GM12892 (cell line): ENCODE measurements at regions not wholly inside any gene's neighbourhood (a gene's known extent, or its start where the extent isn't known, plus 50 kb on each side); places are given as distances from the start of the nearest gene placed in this dataset.

Experiments
- DNase-seq: peaks from one replicate; pipeline ENCODE4 v3.0.0; 2011; ENCODE audit not compliant: insufficient read length
- FAIRE-seq: peaks from 2 replicates; lab custom pipeline; 2011; peaks lifted over from hg19 to GRCh38; lab: Jason Lieb, UNC
- POLR2A ChIP-seq: IDR thresholded peaks from 2 replicates; pipeline ENCODE4 v1.6.1; 2011; ENCODE audit warnings: low read depth, low read length, control low read depth
- POLR2AphosphoS5 ChIP-seq: IDR thresholded peaks from 2 replicates; pipeline ENCODE4 v1.6.1; 2011; ENCODE audit warnings: low read depth, low read length, control low read depth
- TAF1 ChIP-seq: IDR thresholded peaks from 2 replicates; pipeline ENCODE4 v1.6.1; 2011; ENCODE audit warnings: low read depth, mild to moderate bottlenecking, control low read depth, low read length, borderline replicate concordance

GRCh38 chr1:5704561-5705514, 287.4 kb downstream of the NPHP4 start:
- FAIRE-seq (no peak), DNase-seq (no peak)
- TF ChIP-seq POLR2A (no peak), POLR2AphosphoS5 (no peak), TAF1 (no peak)

- no peak for DNase-seq
- TF ChIP-seq POLR2A (no peak), TAF1 (no peak)
- FAIRE-seq: no peak
Observed at GRCh38 chr1:5701642-5702041, 290.6 kb downstream of the NPHP4 start.

GRCh38 chr1:5693568-5693967, 298.7 kb downstream of the NPHP4 start:
- no peak for TF ChIP-seq POLR2AphosphoS5
- no peak for TF ChIP-seq TAF1
- FAIRE-seq: no peak

GRCh38 chr1:5692664-5693063, 299.6 kb downstream of the NPHP4 start:
- no peak for DNase-seq
- TF ChIP-seq TAF1 (no peak), POLR2A (no peak), POLR2AphosphoS5 (no peak)
- FAIRE-seq: no peak

More at GRCh38 chr1:5693568-5693967, 298.7 kb downstream of the NPHP4 start:
- no peak for DNase-seq

- no peak for TF ChIP-seq TAF1
- TF ChIP-seq POLR2A: no peak
- no peak for TF ChIP-seq POLR2AphosphoS5
- FAIRE-seq: no peak
- no peak for DNase-seq
Observed at GRCh38 chr1:5691795-5692509, 300.3 kb downstream of the NPHP4 start.

GRCh38 chr1:5690898-5691297, 301.3 kb downstream of the NPHP4 start:
- TF ChIP-seq POLR2AphosphoS5: no peak
- TF ChIP-seq TAF1: no peak
- TF ChIP-seq POLR2A: no peak
- no peak for DNase-seq
- no peak for FAIRE-seq

- FAIRE-seq: no peak
- TF ChIP-seq POLR2A (no peak), TAF1 (no peak), POLR2AphosphoS5 (no peak)
- DNase-seq: no peak
Observed at GRCh38 chr1:5690291-5690690, 301.9 kb downstream of the NPHP4 start.

- DNase-seq (no peak), FAIRE-seq (no peak)
- no peak for TF ChIP-seq POLR2A
- no peak for TF ChIP-seq TAF1
- TF ChIP-seq POLR2AphosphoS5: no peak
Observed at GRCh38 chr1:5688081-5689077, 303.8 kb downstream of the NPHP4 start.

GRCh38 chr1:5686925-5687706, 305.1 kb downstream of the NPHP4 start:
- FAIRE-seq: no peak
- no peak for DNase-seq
- TF ChIP-seq TAF1: no peak
- TF ChIP-seq POLR2AphosphoS5: no peak

- no peak for DNase-seq
- no peak for FAIRE-seq
- TF ChIP-seq TAF1 (no peak), POLR2AphosphoS5 (no peak), POLR2A (no peak)
Observed at GRCh38 chr1:5686195-5686594, 306.0 kb downstream of the NPHP4 start.
